WTC11 (cell line): ENCODE measurements at regions not wholly inside any gene's neighbourhood (a gene's known extent, or its start where the extent isn't known, plus 50 kb on each side); places are given as distances from the start of the nearest gene placed in this dataset.

Source experiments
- ATAC-seq: fragments of 200-7000 bp; cut with Tn5 transposase; 2 replicates; pipeline ENCODE4 v1.10.0; 2021; ENCODE audit warnings: mild to moderate bottlenecking, moderate library complexity
- CTCF ChIA-PET: fragments of 300-600 bp; sonication (Branson Sonifier 250); formaldehyde crosslinking; loops from one replicate; lab custom pipeline; 2021; ENCODE audit warnings: antibody characterized with exemption; lab: Charles Lee
- POLR2A ChIA-PET: fragments of 350-600 bp; sonication (Branson Sonifier 250); formaldehyde crosslinking; loops from one replicate; lab custom pipeline; 2021; ENCODE audit warnings: antibody characterized with exemption; lab: Charles Lee
- DNase-seq: peaks from one replicate; pipeline ENCODE4 v3.0.0; 2021; ENCODE audit warnings: low spot score
- H3K27ac Mint-ChIP-seq: 2 replicates; pipeline ENCODE4 v1.8.0; 2021; ENCODE audit warnings: mixed read lengths
- H3K27me3 Mint-ChIP-seq: 2 replicates; pipeline ENCODE4 v1.8.0; 2021; ENCODE audit warnings: low read depth, mild to moderate bottlenecking, moderate library complexity, mixed read lengths
- H3K36me3 Mint-ChIP-seq: 2 replicates; pipeline ENCODE4 v1.8.0; 2021; ENCODE audit warnings: mixed read lengths
- H3K4me1 Mint-ChIP-seq: 2 replicates; pipeline ENCODE4 v1.8.0; 2022; ENCODE audit warnings: mixed read lengths
- H3K4me3 Mint-ChIP-seq: 2 replicates; pipeline ENCODE4 v1.8.0; 2021; ENCODE audit warnings: mild to moderate bottlenecking, moderate library complexity, mixed read lengths
- H3K9me3 Mint-ChIP-seq: 2 replicates; pipeline ENCODE4 v1.8.0; 2021; ENCODE audit warnings: mixed read lengths
- ATF6 ChIP-seq: sonication (generic); formaldehyde crosslinking; IDR thresholded peaks from 2 replicates; pipeline ENCODE4 v1.8.1; 2023; ENCODE audit warnings: mild to moderate bottlenecking, missing genetic modification reagents
- CREM ChIP-seq: sonication (generic); formaldehyde crosslinking; IDR thresholded peaks from 2 replicates; pipeline ENCODE4 v1.8.1; 2022; ENCODE audit warnings: mild to moderate bottlenecking, missing genetic modification reagents, moderate library complexity
- CTCF ChIP-seq: fragments of 200-600 bp; IDR thresholded peaks from 2 replicates; pipeline ENCODE4 v1.8.0; 2022; ENCODE audit warnings: antibody characterized with exemption
- ELF4 ChIP-seq: sonication (generic); formaldehyde crosslinking; IDR thresholded peaks from 2 replicates; pipeline ENCODE4 v1.8.1; 2022; ENCODE audit warnings: low read depth, mild to moderate bottlenecking, moderate library complexity, missing genetic modification reagents
- ERG ChIP-seq: fragments of 250-450 bp; sonication (Bioruptor Pico); IDR thresholded peaks from 2 replicates; pipeline ENCODE4 v1.8.0; 2021; ENCODE audit warnings: mild to moderate bottlenecking
- MAX ChIP-seq: sonication (generic); formaldehyde crosslinking; IDR thresholded peaks from 2 replicates; pipeline ENCODE4 v1.8.0; 2022; ENCODE audit warnings: mild to moderate bottlenecking, missing genetic modification reagents
- MXD4 ChIP-seq: fragments of 250-450 bp; sonication (Bioruptor Pico); IDR thresholded peaks from 2 replicates; pipeline ENCODE4 v1.8.0; 2021; ENCODE audit warnings: mild to moderate bottlenecking, moderate library complexity, borderline replicate concordance
- NFYB ChIP-seq: sonication (generic); formaldehyde crosslinking; conservative IDR thresholded peaks from 2 replicates; pipeline ENCODE4 v1.8.0; 2022; ENCODE audit warnings: low read depth, missing genetic modification reagents
- NR1H2 ChIP-seq: sonication (generic); formaldehyde crosslinking; IDR thresholded peaks from 2 replicates; pipeline ENCODE4 v1.9.0; 2021; ENCODE audit warnings: mild to moderate bottlenecking, moderate library complexity, missing genetic modification reagents
- OVOL2 ChIP-seq: fragments of 250-450 bp; sonication (Bioruptor Pico); IDR thresholded peaks from 2 replicates; pipeline ENCODE4 v1.9.0; 2021; ENCODE audit warnings: mild to moderate bottlenecking, borderline replicate concordance
- SP1 ChIP-seq: sonication (generic); formaldehyde crosslinking; conservative IDR thresholded peaks from 2 replicates; pipeline ENCODE4 v1.8.1; 2022; ENCODE audit warnings: missing genetic modification reagents
- STAT6 ChIP-seq: sonication (generic); formaldehyde crosslinking; conservative IDR thresholded peaks from 2 replicates; pipeline ENCODE4 v1.8.1; 2023; ENCODE audit warnings: mild to moderate bottlenecking, low read depth, missing genetic modification reagents, moderate library complexity
- ZBTB21 ChIP-seq: sonication (generic); formaldehyde crosslinking; IDR thresholded peaks from 2 replicates; pipeline ENCODE4 v1.8.1; 2023; ENCODE audit warnings: mild to moderate bottlenecking, missing genetic modification reagents, borderline replicate concordance
- ZNF138 ChIP-seq: sonication (generic); formaldehyde crosslinking; conservative IDR thresholded peaks from 2 replicates; pipeline ENCODE4 v1.8.1; 2022; ENCODE audit warnings: mild to moderate bottlenecking, moderate library complexity, missing genetic modification reagents
- ZNF281 ChIP-seq: sonication (generic); formaldehyde crosslinking; IDR thresholded peaks from 2 replicates; pipeline ENCODE4 v1.8.0; 2023; ENCODE audit warnings: mild to moderate bottlenecking, missing genetic modification reagents
- ZNF317 ChIP-seq: sonication (generic); formaldehyde crosslinking; IDR thresholded peaks from 2 replicates; pipeline ENCODE4 v1.8.1; 2023; ENCODE audit warnings: low read depth, mild to moderate bottlenecking, moderate library complexity, missing genetic modification reagents, borderline replicate concordance
- ZNF671 ChIP-seq: fragments of 250-450 bp; sonication (Bioruptor Pico); IDR thresholded peaks from 2 replicates; pipeline ENCODE4 v1.8.0; 2021; ENCODE audit warnings: mild to moderate bottlenecking

- no peak for TF ChIP-seq CTCF
- no peak for TF ChIP-seq OVOL2 (CRISPR knock-in tag)
- TF ChIP-seq ERG (CRISPR knock-in tag), result no peak
- TF ChIP-seq, all 79 proteins: peak for 0
Measured at GRCh38 chr3:83843716-83844115, 1115.1 kb upstream of the CADM2 start (continued).

GRCh38 chr3:83849106-83849730, 1109.6 kb upstream of the CADM2 start:
- Mint-ChIP-seq H3K9me3 (no peaks in the 10 kb centered on the region), H3K4me3 (no peak overlapping the region), H3K27ac (no peak overlapping the region), H3K4me1 (no peaks in the 10 kb centered on the region), H3K27me3 (no peaks in the 10 kb centered on the region), H3K36me3 (no peaks in the 10 kb centered on the region)
- no peak for TF ChIP-seq ZBTB21 (CRISPR knock-in tag)
- no peak for TF ChIP-seq ZNF671 (CRISPR knock-in tag)
- TF ChIP-seq ELF4, result no peak
- no peak for TF ChIP-seq MXD4 (CRISPR knock-in tag)
- TF ChIP-seq CREM, result no peak
- no peak for TF ChIP-seq ZNF281 (CRISPR knock-in tag)
- no peak for TF ChIP-seq ATF6 (CRISPR knock-in tag)
- CTCF ChIA-PET, result no interaction called here
- DNase-seq (no peak), ATAC-seq (no peak)
- POLR2A ChIA-PET, result no interaction called here

- no peak for ATAC-seq
- Mint-ChIP-seq H3K9me3 (peaks cover 20% of the 10 kb centered on the region), H3K4me1 (no peaks in the 10 kb centered on the region), H3K36me3 (no peaks in the 10 kb centered on the region), H3K27ac (no peak overlapping the region), H3K4me3 (no peak overlapping the region), H3K27me3 (no peaks in the 10 kb centered on the region)
- POLR2A ChIA-PET, result no interaction called here
- DNase-seq, result no peak
- CTCF ChIA-PET, result no interaction called here
- TF ChIP-seq ZNF317 (CRISPR knock-in tag) (no peak), CTCF (no peak), MAX (no peak), NR1H2 (CRISPR knock-in tag) (no peak), NFYB (CRISPR knock-in tag) (no peak), SP1 (no peak), ZNF138 (CRISPR knock-in tag) (no peak), STAT6 (CRISPR knock-in tag) (no peak)
Measured at GRCh38 chr3:83863380-83863779, 1095.4 kb upstream of the CADM2 start.
